D341Med (cell line): ENCODE measurements at regions not wholly inside any gene's neighbourhood (a gene's known extent, or its start where the extent isn't known, plus 50 kb on each side); places are given as distances from the start of the nearest gene placed in this dataset.

Source experiments
- DNase-seq: peaks from one replicate; pipeline ENCODE4 v3.0.0; 2012; ENCODE audit warnings: low spot score

GRCh38 chr6:101212640-101213039, 180.9 kb upstream of the GRIK2 start:
- no peak for DNase-seq

GRCh38 chr6:101222007-101222406, 171.5 kb upstream of the GRIK2 start:
- no peak for DNase-seq

GRCh38 chr6:101224751-101225150, 168.8 kb upstream of the GRIK2 start:
- DNase-seq: no peak

GRCh38 chr6:101226677-101227135, 166.8 kb upstream of the GRIK2 start:
- peak; percentile 47 for DNase-seq

- DNase-seq: no peak
Measured at GRCh38 chr6:101230866-101231265, 162.6 kb upstream of the GRIK2 start.

- DNase-seq: no peak
Measured at GRCh38 chr6:101231606-101232235, 161.8 kb upstream of the GRIK2 start.

- DNase-seq: no peak
Measured at GRCh38 chr6:101232961-101233360, 160.5 kb upstream of the GRIK2 start.

GRCh38 chr6:101236709-101237108, 156.8 kb upstream of the GRIK2 start:
- no peak for DNase-seq

- DNase-seq: no peak
Measured at GRCh38 chr6:101241442-101241841, 152.1 kb upstream of the GRIK2 start.

- no peak for DNase-seq
Measured at GRCh38 chr6:101249470-101249869, 144.0 kb upstream of the GRIK2 start.

GRCh38 chr6:101257163-101257562, 136.3 kb upstream of the GRIK2 start:
- DNase-seq: no peak

- DNase-seq: no peak
Measured at GRCh38 chr6:101259505-101259904, 134.0 kb upstream of the GRIK2 start.

- DNase-seq: no peak
Measured at GRCh38 chr6:101263596-101263995, 129.9 kb upstream of the GRIK2 start.

GRCh38 chr6:101266063-101266462, 127.4 kb upstream of the GRIK2 start:
- DNase-seq: no peak

- no peak for DNase-seq
Measured at GRCh38 chr6:101268541-101268940, 125.0 kb upstream of the GRIK2 start.

- DNase-seq: no peak
Measured at GRCh38 chr6:101275251-101275650, 118.3 kb upstream of the GRIK2 start.

GRCh38 chr6:101276066-101276465, 117.4 kb upstream of the GRIK2 start:
- DNase-seq: no peak

- DNase-seq: no peak
Measured at GRCh38 chr6:101279410-101279809, 114.1 kb upstream of the GRIK2 start.

GRCh38 chr6:101281266-101281665, 112.2 kb upstream of the GRIK2 start:
- DNase-seq: no peak

GRCh38 chr6:101284131-101284530, 109.4 kb upstream of the GRIK2 start:
- DNase-seq: no peak

GRCh38 chr6:101286146-101286545, 107.4 kb upstream of the GRIK2 start:
- DNase-seq: no peak

GRCh38 chr6:101290346-101290745, 103.2 kb upstream of the GRIK2 start:
- no peak for DNase-seq

- DNase-seq: no peak
Measured at GRCh38 chr6:101294051-101294638, 99.4 kb upstream of the GRIK2 start.

GRCh38 chr6:101294676-101295075, 98.8 kb upstream of the GRIK2 start:
- DNase-seq: no peak
